A549 (cell line): ENCODE measurements at regions not wholly inside any gene's neighbourhood (a gene's known extent, or its start where the extent isn't known, plus 50 kb on each side); places are given as distances from the start of the nearest gene placed in this dataset.

Experiments
- CEBPB ChIP-seq, 2 experiments: fragments of >200 bp in 1 of 2; sonication (Bioruptor Twin) in 1 of 2; formaldehyde crosslinking in 1 of 2; IDR thresholded peaks; 2 replicates each; pipeline ENCODE4 v1.6.1; 2012 to 2016
- RAD21 ChIP-seq, 2 experiments: fragments of >200 bp in 1 of 2; sonication (Bioruptor Twin) in 1 of 2; formaldehyde crosslinking in 1 of 2; IDR thresholded peaks in 1 of 2; conservative IDR thresholded peaks in 1 of 2; 2 replicates in 1 of 2; 3 replicates in 1 of 2; pipeline ENCODE4 v1.6.1; 2012 to 2018; ENCODE audit warnings: inconsistent platforms in 1 of 2

GRCh38 chr18:41406834-41407233 is 548.2 kb upstream of the PIK3C3 start:
- TF ChIP-seq CEBPB (IDR thresholded peaks at IDR 0.05) (no peak), RAD21 (conservative IDR thresholded peaks at IDR 0.05 in 1 of 2, IDR thresholded peaks at IDR 0.05 in 1 of 2) (no peak)
